ENCODE measurements at regions not wholly inside any gene's neighbourhood (a gene's known extent, or its start where the extent isn't known, plus 50 kb on each side); places are given as distances from the start of the nearest gene placed in this dataset.

GRCh38 chr5:7995688-7996294, 126.8 kb downstream of the MTRR start:
- TF ChIP-seq POLR2A (IDR thresholded peaks at IDR 0.05; ENCODE audit: low read depth, low read length) (no peak), POLR2AphosphoS5 (IDR thresholded peaks at IDR 0.05; ENCODE audit: low read depth, low read length) (no peak), TAF1 (IDR thresholded peaks at IDR 0.05; ENCODE audit: borderline replicate concordance, low read depth, low read length) (no peak)
- FAIRE-seq: no peak

GRCh38 chr5:8005416-8005815, 136.5 kb downstream of the MTRR start:
- TF ChIP-seq POLR2AphosphoS5 (IDR thresholded peaks at IDR 0.05; ENCODE audit: low read depth, low read length) (no peak), POLR2A (IDR thresholded peaks at IDR 0.05; ENCODE audit: low read depth, low read length) (no peak), TAF1 (IDR thresholded peaks at IDR 0.05; ENCODE audit: borderline replicate concordance, low read depth, low read length) (no peak)
- FAIRE-seq (no peak), DNase-seq (ENCODE audit: insufficient read length) (no peak)

More at GRCh38 chr5:7995688-7996294, 126.8 kb downstream of the MTRR start:
- no peak for DNase-seq (ENCODE audit: insufficient read length)

- TF ChIP-seq POLR2A (IDR thresholded peaks at IDR 0.05; ENCODE audit: low read depth, low read length) (no peak), POLR2AphosphoS5 (IDR thresholded peaks at IDR 0.05; ENCODE audit: low read depth, low read length) (no peak), TAF1 (IDR thresholded peaks at IDR 0.05; ENCODE audit: borderline replicate concordance, low read depth, low read length) (no peak)
- DNase-seq (ENCODE audit: insufficient read length) (no peak), FAIRE-seq (no peak)
Observed at GRCh38 chr5:8012131-8012977, 143.4 kb downstream of the MTRR start.

GRCh38 chr5:8013948-8014710, 145.2 kb downstream of the MTRR start:
- FAIRE-seq: no peak
- TF ChIP-seq POLR2AphosphoS5 (IDR thresholded peaks at IDR 0.05; ENCODE audit: low read depth, low read length) (0 out of 2 replicates have a peak, but pooled peaks have one; percentile 38), POLR2A (IDR thresholded peaks at IDR 0.05; ENCODE audit: low read depth, low read length) (0 out of 2 replicates have a peak, but pooled peaks have one; percentile 23), TAF1 (IDR thresholded peaks at IDR 0.05; ENCODE audit: borderline replicate concordance, low read depth, low read length) (no peak)
- no peak for DNase-seq (ENCODE audit: insufficient read length)

- FAIRE-seq (peak; percentile 56), DNase-seq (ENCODE audit: insufficient read length) (no peak)
- TF ChIP-seq TAF1 (IDR thresholded peaks at IDR 0.05; ENCODE audit: borderline replicate concordance, low read depth, low read length) (no peak), POLR2AphosphoS5 (IDR thresholded peaks at IDR 0.05; ENCODE audit: low read depth, low read length) (no peak), POLR2A (IDR thresholded peaks at IDR 0.05; ENCODE audit: low read depth, low read length) (no peak)
Observed at GRCh38 chr5:8019719-8020218, 150.8 kb downstream of the MTRR start.

GRCh38 chr5:8020861-8021514, 152.0 kb downstream of the MTRR start:
- DNase-seq (ENCODE audit: insufficient read length) (no peak), FAIRE-seq (peak; percentile 69)
- TF ChIP-seq TAF1 (IDR thresholded peaks at IDR 0.05; ENCODE audit: borderline replicate concordance, low read depth, low read length) (no peak), POLR2AphosphoS5 (IDR thresholded peaks at IDR 0.05; ENCODE audit: low read depth, low read length) (no peak), POLR2A (IDR thresholded peaks at IDR 0.05; ENCODE audit: low read depth, low read length) (no peak)

GRCh38 chr5:8028243-8028642, 159.3 kb downstream of the MTRR start:
- DNase-seq (ENCODE audit: insufficient read length) (no peak), FAIRE-seq (no peak)
- no peak for TF ChIP-seq POLR2AphosphoS5 (IDR thresholded peaks at IDR 0.05; ENCODE audit: low read depth, low read length)
- TF ChIP-seq TAF1 (IDR thresholded peaks at IDR 0.05; ENCODE audit: borderline replicate concordance, low read depth, low read length): no peak
- TF ChIP-seq POLR2A (IDR thresholded peaks at IDR 0.05; ENCODE audit: low read depth, low read length): no peak

GRCh38 chr5:8033261-8033660, 164.3 kb downstream of the MTRR start:
- no peak for TF ChIP-seq POLR2A (IDR thresholded peaks at IDR 0.05; ENCODE audit: low read depth, low read length)
- no peak for TF ChIP-seq POLR2AphosphoS5 (IDR thresholded peaks at IDR 0.05; ENCODE audit: low read depth, low read length)
- no peak for TF ChIP-seq TAF1 (IDR thresholded peaks at IDR 0.05; ENCODE audit: borderline replicate concordance, low read depth, low read length)
- DNase-seq (ENCODE audit: insufficient read length) (no peak), FAIRE-seq (no peak)

GRCh38 chr5:8034852-8035251, 165.9 kb downstream of the MTRR start:
- FAIRE-seq (no peak), DNase-seq (ENCODE audit: insufficient read length) (no peak)
- TF ChIP-seq POLR2A (IDR thresholded peaks at IDR 0.05; ENCODE audit: low read depth, low read length) (no peak), TAF1 (IDR thresholded peaks at IDR 0.05; ENCODE audit: borderline replicate concordance, low read depth, low read length) (no peak), POLR2AphosphoS5 (IDR thresholded peaks at IDR 0.05; ENCODE audit: low read depth, low read length) (no peak)

GRCh38 chr5:8048920-8049319, 180.0 kb downstream of the MTRR start:
- DNase-seq (ENCODE audit: insufficient read length) (no peak), FAIRE-seq (no peak)
- no peak for TF ChIP-seq TAF1 (IDR thresholded peaks at IDR 0.05; ENCODE audit: borderline replicate concordance, low read depth, low read length)
- TF ChIP-seq POLR2AphosphoS5 (IDR thresholded peaks at IDR 0.05; ENCODE audit: low read depth, low read length): no peak
- TF ChIP-seq POLR2A (IDR thresholded peaks at IDR 0.05; ENCODE audit: low read depth, low read length): no peak
